Liver (tissue), 8 donors: ENCODE measurements at regions not wholly inside any gene's neighbourhood (a gene's known extent, or its start where the extent isn't known, plus 50 kb on each side); places are given as distances from the start of the nearest gene placed in this dataset.

ENCODE experiments used
- DNase-seq: peaks from one replicate; pipeline ENCODE4 v3.0.0-alpha.2; 2017; ENCODE audit warnings: low spot score
- H3K27ac ChIP-seq, 2 donors: one replicate each; pipeline ENCODE4 v1.7.0; 2013; ENCODE audit warnings: inconsistent platforms in 2 of 2, low read length in 2 of 2, control low read depth in 1 of 2, low read depth in 1 of 2, mild to moderate bottlenecking in 1 of 2
- H3K27me3 ChIP-seq, 4 donors: one replicate each; pipeline versions ENCODE4 v1.6.1 to v1.7.0; 2013; ENCODE audit warnings: low read length in 3 of 4, inconsistent platforms in 1 of 4, mild to moderate bottlenecking in 1 of 4, moderate library complexity in 1 of 4; ENCODE audit not compliant: control insufficient read depth in 4 of 4, insufficient read depth in 4 of 4
- H3K36me3 ChIP-seq, 4 donors: one replicate each; pipeline versions ENCODE4 v1.6.1 to v1.7.0; 2013; ENCODE audit warnings: low read length in 3 of 4, mild to moderate bottlenecking in 3 of 4, low read depth in 1 of 4, moderate library complexity in 1 of 4; ENCODE audit not compliant: control insufficient read depth in 4 of 4, insufficient read depth in 3 of 4
- H3K4me1 ChIP-seq, 4 donors: one replicate each; pipeline versions ENCODE4 v1.6.1 to v1.7.0; 2013; ENCODE audit warnings: low read length in 3 of 4, mild to moderate bottlenecking in 3 of 4, moderate library complexity in 1 of 4; ENCODE audit not compliant: control insufficient read depth in 4 of 4, insufficient read depth in 4 of 4
- H3K4me3 ChIP-seq, 3 donors: one replicate each; pipeline versions ENCODE4 v1.6.1 to v1.7.0; 2013; ENCODE audit warnings: low read length in 3 of 3, control low read depth in 1 of 3, low read depth in 1 of 3, mild to moderate bottlenecking in 1 of 3
- H3K9ac ChIP-seq, 2 donors: one replicate each; pipeline ENCODE4 v1.7.0; 2013; ENCODE audit warnings: low read length in 2 of 2, mild to moderate bottlenecking in 2 of 2, moderate library complexity in 2 of 2, control low read depth in 1 of 2, low read depth in 1 of 2
- H3K9me3 ChIP-seq, 4 donors: one replicate each; pipeline versions ENCODE4 v1.6.1 to v1.7.0; 2013; ENCODE audit warnings: low read length in 3 of 4; ENCODE audit not compliant: control insufficient read depth in 4 of 4
- CTCF ChIP-seq: fragments of 150-350 bp; IDR thresholded peaks from 2 replicates; pipeline ENCODE4 v1.5.1; 2017; ENCODE audit warnings: improper control_type of control experiment, low read depth, low read length; ENCODE audit not compliant: missing input control
- FOXA1 ChIP-seq: IDR thresholded peaks from 2 replicates; pipeline ENCODE4 v1.6.1; 2016; ENCODE audit warnings: antibody characterized with exemption
- GABPA ChIP-seq, 2 donors: IDR thresholded peaks in 1 of 2; conservative IDR thresholded peaks in 1 of 2; 2 replicates each; pipeline ENCODE4 v1.6.1; 2016; ENCODE audit warnings: antibody characterized with exemption in 2 of 2, mild to moderate bottlenecking in 1 of 2, moderate library complexity in 1 of 2
- HNF4A ChIP-seq, 2 donors: conservative IDR thresholded peaks; 2 replicates each; pipeline ENCODE4 v1.6.1; 2016; ENCODE audit warnings: antibody characterized with exemption in 2 of 2, mild to moderate bottlenecking in 2 of 2
- HNF4G ChIP-seq: IDR thresholded peaks from 2 replicates; pipeline ENCODE4 v1.6.1; 2016; ENCODE audit warnings: antibody characterized with exemption
- NR2F2 ChIP-seq: IDR thresholded peaks from 2 replicates; pipeline ENCODE4 v1.6.1; 2016; ENCODE audit warnings: antibody characterized with exemption
- REST ChIP-seq: IDR thresholded peaks from 2 replicates; pipeline ENCODE4 v1.6.1; 2016; ENCODE audit warnings: antibody characterized with exemption, mild to moderate bottlenecking
- RXRA ChIP-seq, 2 donors: IDR thresholded peaks; 2 replicates each; pipeline ENCODE4 v1.6.1; 2017 to 2018; ENCODE audit warnings: antibody characterized with exemption in 2 of 2, mild to moderate bottlenecking in 1 of 2
- SP1 ChIP-seq: IDR thresholded peaks from 2 replicates; pipeline ENCODE4 v1.6.1; 2018; ENCODE audit warnings: antibody characterized with exemption, mild to moderate bottlenecking
- TAF1 ChIP-seq: conservative IDR thresholded peaks from 2 replicates; pipeline ENCODE4 v1.6.1; 2016; ENCODE audit warnings: antibody characterized with exemption, mild to moderate bottlenecking
- YY1 ChIP-seq: IDR thresholded peaks from 2 replicates; pipeline ENCODE4 v1.6.1; 2016; ENCODE audit warnings: antibody characterized with exemption, mild to moderate bottlenecking
- WGBS: extraction: QIAGEN DNeasy Blood & Tissue Kit; methylation state at CpG from one replicate; pipeline ENCODE4 v1.1.7; 2013; 5-methylcytosine and 5-hydroxymethylcytosine counted together
- TF ChIP-seq, protein P1 (sequence below): IDR thresholded peaks from 2 replicates; pipeline ENCODE4 v1.6.1; 2016; ENCODE audit warnings: antibody characterized with exemption
- TF ChIP-seq, protein P2 (sequence below): IDR thresholded peaks from 2 replicates; pipeline ENCODE4 v1.6.1; 2016; ENCODE audit warnings: antibody characterized with exemption
- donor health status: healthy.
- donor health status: healthy.
- donor health status: healthy.
- donor health status: healthy.
- donor health status: healthy.

- no peaks in the 10 kb centered on the region for H3K4me1 ChIP-seq
- DNase-seq: no peak
- H3K9me3 ChIP-seq: no peaks in the 10 kb centered on the region
- no peak overlapping the region for H3K27ac ChIP-seq
- TF ChIP-seq SP1: no peak
- no peak for TF ChIP-seq FOXA1
- TF ChIP-seq, protein P1, sequence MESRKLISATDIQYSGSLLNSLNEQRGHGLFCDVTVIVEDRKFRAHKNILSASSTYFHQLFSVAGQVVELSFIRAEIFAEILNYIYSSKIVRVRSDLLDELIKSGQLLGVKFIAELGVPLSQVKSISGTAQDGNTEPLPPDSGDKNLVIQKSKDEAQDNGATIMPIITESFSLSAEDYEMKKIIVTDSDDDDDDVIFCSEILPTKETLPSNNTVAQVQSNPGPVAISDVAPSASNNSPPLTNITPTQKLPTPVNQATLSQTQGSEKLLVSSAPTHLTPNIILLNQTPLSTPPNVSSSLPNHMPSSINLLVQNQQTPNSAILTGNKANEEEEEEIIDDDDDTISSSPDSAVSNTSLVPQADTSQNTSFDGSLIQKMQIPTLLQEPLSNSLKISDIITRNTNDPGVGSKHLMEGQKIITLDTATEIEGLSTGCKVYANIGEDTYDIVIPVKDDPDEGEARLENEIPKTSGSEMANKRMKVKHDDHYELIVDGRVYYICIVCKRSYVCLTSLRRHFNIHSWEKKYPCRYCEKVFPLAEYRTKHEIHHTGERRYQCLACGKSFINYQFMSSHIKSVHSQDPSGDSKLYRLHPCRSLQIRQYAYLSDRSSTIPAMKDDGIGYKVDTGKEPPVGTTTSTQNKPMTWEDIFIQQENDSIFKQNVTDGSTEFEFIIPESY: no peak
- TF ChIP-seq, protein P2, sequence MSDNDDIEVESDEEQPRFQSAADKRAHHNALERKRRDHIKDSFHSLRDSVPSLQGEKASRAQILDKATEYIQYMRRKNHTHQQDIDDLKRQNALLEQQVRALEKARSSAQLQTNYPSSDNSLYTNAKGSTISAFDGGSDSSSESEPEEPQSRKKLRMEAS: no peak
- no peak for TF ChIP-seq NR2F2
- no peak for TF ChIP-seq GABPA (IDR thresholded peaks at IDR 0.05 in 1 of 2, conservative IDR thresholded peaks at IDR 0.05 in 1 of 2)
- no peak for TF ChIP-seq TAF1
- TF ChIP-seq REST: no peak
- TF ChIP-seq RXRA (IDR thresholded peaks at IDR 0.05): no peak
- H3K9ac ChIP-seq: no peak overlapping the region
- no peak overlapping the region for H3K4me3 ChIP-seq
- H3K27me3 ChIP-seq: no peaks in the 10 kb centered on the region
- WGBS: 90% methylated on average over 8 of the region's 8 CpGs
- H3K36me3 ChIP-seq: no peaks in the 10 kb centered on the region
Measured at GRCh38 chr6:1463751-1464426, 74.5 kb downstream of the FOXF2 start.

- no peaks in the 10 kb centered on the region for H3K27me3 ChIP-seq
- DNase-seq: no peak
- H3K36me3 ChIP-seq: no peaks in the 10 kb centered on the region
- no peak overlapping the region for H3K27ac ChIP-seq
- WGBS: 83% methylated on average over 7 of the region's 7 CpGs
- no peaks in the 10 kb centered on the region for H3K9me3 ChIP-seq
- TF ChIP-seq, protein P1: no peak
- TF ChIP-seq GABPA (IDR thresholded peaks at IDR 0.05 in 1 of 2, conservative IDR thresholded peaks at IDR 0.05 in 1 of 2) (no peak), HNF4A (conservative IDR thresholded peaks at IDR 0.05) (no peak), FOXA1 (no peak), HNF4G (no peak), CTCF (no peak), YY1 (no peak), SP1 (no peak), TAF1 (no peak)
- TF ChIP-seq, protein P2: no peak
- no peak overlapping the region for H3K9ac ChIP-seq
- H3K4me1 ChIP-seq: no peaks in the 10 kb centered on the region
- no peak overlapping the region for H3K4me3 ChIP-seq
Measured at GRCh38 chr6:1464781-1465370, 75.5 kb downstream of the FOXF2 start.
